Body of pancreas (tissue), 4 donors: ENCODE measurements at regions not wholly inside any gene's neighbourhood (a gene's known extent, or its start where the extent isn't known, plus 50 kb on each side); places are given as distances from the start of the nearest gene placed in this dataset.

Experiments used
- ATAC-seq: fragments of 150-250 bp; one replicate; pipeline ENCODE4 v1.9.1; 2016
- DNase-seq, 4 donors: peaks; one replicate each; pipeline ENCODE4 v3.0.0-alpha.2; 2019
- H3K27ac ChIP-seq, 4 donors: fragments of 200-600 bp; sonication (generic); 1 replicate in 3 of 4; 2 replicates in 1 of 4; pipeline versions ENCODE4 v1.5.1 to v1.6.1; 2016 to 2019; ENCODE audit warnings: mild to moderate bottlenecking in 1 of 4, mixed read lengths in 1 of 4, moderate library complexity in 1 of 4
- H3K27me3 ChIP-seq, 2 donors: fragments of 200-600 bp; sonication (generic); one replicate each; pipeline ENCODE4 v1.6.0; 2016; ENCODE audit warnings: mild to moderate bottlenecking in 1 of 2
- H3K36me3 ChIP-seq, 2 donors: fragments of 200-600 bp; sonication (generic); replicated peaks in 1 of 2; 2 replicates each; pipeline ENCODE4 v1.5.1; 2016; ENCODE audit warnings: low read depth in 2 of 2; ENCODE audit not compliant: insufficient read depth in 1 of 2
- H3K4me1 ChIP-seq: fragments of 200-600 bp; sonication (generic); one replicate; pipeline ENCODE4 v1.6.0; 2016
- H3K4me3 ChIP-seq, 2 donors: fragments of 200-600 bp; sonication (generic); 1 replicate in 1 of 2; 2 replicates in 1 of 2; pipeline ENCODE4 v1.5.1; 2016 to 2019
- H3K9me3 ChIP-seq, 3 donors: fragments of 200-600 bp; sonication (generic); 1 replicate in 2 of 3; 2 replicates in 1 of 3; pipeline ENCODE4 v1.5.1; 2016
- CTCF ChIP-seq, 7 experiments: fragments of 450-650 bp in 4 of 7; fragments of 200-600 bp in 3 of 7; sonication (generic) in 3 of 7; IDR thresholded peaks; one replicate each; pipeline ENCODE4 v1.5.1; 2016 to 2019; ENCODE audit warnings: antibody characterized with exemption in 7 of 7
- POLR2A ChIP-seq, 3 donors: fragments of 450-650 bp; IDR thresholded peaks; one replicate each; pipeline ENCODE4 v1.6.1; 2016; ENCODE audit warnings: antibody characterized with exemption in 3 of 3, mild to moderate bottlenecking in 2 of 3
- WGBS, 2 donors: methylation state at CpG; one replicate each; pipeline ENCODE4 v1.1.5; 2017; 5-methylcytosine and 5-hydroxymethylcytosine counted together
- intact Hi-C: fragments of 100-400 bp; cut with DNase I; formaldehyde crosslinking; loops from one replicate; pipeline ENCODE4 v1.15.1; 2023

GRCh38 chr1:195790514-195791168 lies 817.6 kb downstream of the KCNT2 start:
- TF ChIP-seq CTCF (IDR thresholded peaks at IDR 0.05) (no peak), POLR2A (IDR thresholded peaks at IDR 0.05) (no peak)
- H3K9me3 ChIP-seq: peaks cover 0 to 8% (median 0%) of the 10 kb centered on the region in 3 donors
- no peak overlapping the region for H3K27ac ChIP-seq
- DNase-seq (no peak), ATAC-seq (no peak)
- H3K4me3 ChIP-seq: no peak overlapping the region
- H3K36me3 ChIP-seq: no peaks in the 10 kb centered on the region
- intact Hi-C loops: no loop called here
- no peaks in the 10 kb centered on the region for H3K27me3 ChIP-seq
- H3K4me1 ChIP-seq: no peaks in the 10 kb centered on the region
- 78% methylated on average over 7 to 8 of the region's 8 CpGs for WGBS, 2 donors

- intact Hi-C loops: no loop called here
- TF ChIP-seq POLR2A (IDR thresholded peaks at IDR 0.05) (no peak), CTCF (IDR thresholded peaks at IDR 0.05) (no peak)
- no peaks in the 10 kb centered on the region for H3K27me3 ChIP-seq
- no peaks in the 10 kb centered on the region for H3K36me3 ChIP-seq
- ATAC-seq: no peak
- H3K4me3 ChIP-seq: no peak overlapping the region
- peaks cover 0 to 8% (median 0%) of the 10 kb centered on the region in 3 donors for H3K9me3 ChIP-seq
- DNase-seq: no peak
- H3K4me1 ChIP-seq: no peaks in the 10 kb centered on the region
- 56 to 60% methylated on average over 2 of the region's 2 CpGs for WGBS, 2 donors
- no peak overlapping the region for H3K27ac ChIP-seq
Measured at GRCh38 chr1:195789321-195789720, 818.9 kb downstream of the KCNT2 start.

- DNase-seq: no peak
- ATAC-seq: no peak
- no peak overlapping the region for H3K4me3 ChIP-seq
- TF ChIP-seq POLR2A (IDR thresholded peaks at IDR 0.05) (no peak), CTCF (IDR thresholded peaks at IDR 0.05) (no peak)
- intact Hi-C loops: no loop called here
- 60 to 66% methylated on average over 4 of the region's 4 CpGs for WGBS, 2 donors
- H3K36me3 ChIP-seq: no peaks in the 10 kb centered on the region
- peaks cover 0 to 8% (median 0%) of the 10 kb centered on the region in 3 donors for H3K9me3 ChIP-seq
- no peak overlapping the region for H3K27ac ChIP-seq
- H3K4me1 ChIP-seq: no peaks in the 10 kb centered on the region
- H3K27me3 ChIP-seq: no peaks in the 10 kb centered on the region
Measured at GRCh38 chr1:195788721-195789120, 819.5 kb downstream of the KCNT2 start.

- DNase-seq: no peak
- no peaks in the 10 kb centered on the region for H3K27me3 ChIP-seq
- H3K9me3 ChIP-seq: peaks cover 0 to 1% (median 0%) of the 10 kb centered on the region in 3 donors
- no peak overlapping the region for H3K27ac ChIP-seq
- no peak overlapping the region for H3K4me3 ChIP-seq
- intact Hi-C loops: no loop called here
- no peaks in the 10 kb centered on the region for H3K36me3 ChIP-seq
- 0 to 25% methylated on average over 1 of the region's 1 CpG for WGBS, 2 donors
- TF ChIP-seq CTCF (IDR thresholded peaks at IDR 0.05): no peak
- ATAC-seq: no peak
- no peaks in the 10 kb centered on the region for H3K4me1 ChIP-seq
Measured at GRCh38 chr1:195785830-195786229, 822.4 kb downstream of the KCNT2 start.

- WGBS, 2 donors: 73% methylated on average over 3 of the region's 3 CpGs
- intact Hi-C loops: no loop called here
- no peak overlapping the region for H3K4me3 ChIP-seq
Measured at GRCh38 chr1:195773931-195774330, 834.3 kb downstream of the KCNT2 start.

More at GRCh38 chr1:195773931-195774330, 834.3 kb downstream of the KCNT2 start:
- Histone ChIP-seq H3K4me1 (no peaks in the 10 kb centered on the region), H3K27ac (no peak overlapping the region), H3K9me3 (no peaks in the 10 kb centered on the region), H3K36me3 (no peaks in the 10 kb centered on the region), H3K27me3 (no peaks in the 10 kb centered on the region)
- no peak for TF ChIP-seq CTCF (IDR thresholded peaks at IDR 0.05)
- no peak for TF ChIP-seq POLR2A (IDR thresholded peaks at IDR 0.05)
- DNase-seq: no peak
- ATAC-seq: no peak
